GM12878 (cell line): ENCODE measurements at regions not wholly inside any gene's neighbourhood (a gene's known extent, or its start where the extent isn't known, plus 50 kb on each side); places are given as distances from the start of the nearest gene placed in this dataset.

Source experiments
- ATAC-seq: fragments of 200-7000 bp; cut with Tn5 transposase; 3 replicates; pipeline ENCODE4 v1.9.1; 2020; ENCODE audit warnings: mild to moderate bottlenecking, moderate library complexity
- BruUV-seq: library from RNA; stranded (reverse); fragments of 400-500 nt; replicated peaks from 2 replicates; lab custom pipeline; 2021; lab: Mats Ljungman, UMichigan
- CTCF ChIA-PET: fragments of 300-600 bp; sonication (Branson Sonifier 250); formaldehyde crosslinking; extraction: SDS; loops from one replicate; lab custom pipeline; 2021; ENCODE audit warnings: inconsistent platforms; lab: Yijun Ruan, JAX
- POLR2A ChIA-PET: fragments of 350-600 bp; formaldehyde crosslinking; extraction: SDS; loops from one replicate; lab custom pipeline; 2021; ENCODE audit warnings: inconsistent platforms; lab: Charles Lee
- RAD21 ChIA-PET: fragments of 300-600 bp; sonication (Branson Sonifier 250); formaldehyde crosslinking; loops from one replicate; lab custom pipeline; 2023; ENCODE audit warnings: antibody characterized with exemption; ENCODE audit not compliant: unreplicated experiment; lab: Charles Lee
- SMC1A ChIA-PET: fragments of 300-600 bp; sonication (Branson Sonifier 250); formaldehyde crosslinking; loops from one replicate; lab custom pipeline; 2023; ENCODE audit not compliant: unreplicated experiment, uncharacterized antibody; lab: Charles Lee
- DNase-seq: peaks from one replicate; pipeline ENCODE4 v3.0.0-alpha.2; 2011; ENCODE audit warnings: low read depth, low spot score
- FAIRE-seq: peaks from 3 replicates; lab custom pipeline; 2011; peaks lifted over from hg19 to GRCh38; lab: Jason Lieb, UNC
- H2AFZ ChIP-seq: 2 replicates; pipeline ENCODE4 v1.6.0; 2011; ENCODE audit warnings: low read depth, low read length, control low read depth; ENCODE audit not compliant: control insufficient read depth
- H3K27ac ChIP-seq: 2 replicates; pipeline ENCODE4 v1.5.1; 2011; ENCODE audit warnings: control low read depth; ENCODE audit not compliant: control insufficient read depth, insufficient read depth
- H3K27me3 ChIP-seq, 2 experiments: replicated peaks in 1 of 2; 2 replicates each; pipeline versions ENCODE4 v1.6.0 to v1.6.1; 2011; ENCODE audit warnings: low read length in 1 of 2; ENCODE audit not compliant: control insufficient read depth in 2 of 2, insufficient read depth in 2 of 2
- H3K36me3 ChIP-seq, 2 experiments: 2 replicates each; pipeline ENCODE4 v1.5.1; 2011; ENCODE audit warnings: low read length in 1 of 2; ENCODE audit not compliant: control insufficient read depth in 2 of 2, insufficient read depth in 2 of 2
- H3K4me1 ChIP-seq: 2 replicates; pipeline ENCODE4 v1.6.1; 2011; ENCODE audit warnings: mild to moderate bottlenecking, low read length, moderate library complexity, mixed read lengths; ENCODE audit not compliant: control insufficient read depth, insufficient read depth
- H3K4me2 ChIP-seq: 2 replicates; pipeline ENCODE4 v1.6.0; 2011; ENCODE audit warnings: control low read depth; ENCODE audit not compliant: control insufficient read depth, insufficient read depth
- H3K4me3 ChIP-seq: fragments of 200-600 bp; sonication (generic); 2 replicates; pipeline ENCODE4 v1.5.1; 2016
- H3K79me2 ChIP-seq: 2 replicates; pipeline ENCODE4 v1.6.0; 2011; ENCODE audit warnings: low read length; ENCODE audit not compliant: control insufficient read depth, insufficient read depth
- H3K9ac ChIP-seq: 2 replicates; pipeline ENCODE4 v1.8.0; 2011; ENCODE audit warnings: low read length, control low read depth, mixed read lengths; ENCODE audit not compliant: control insufficient read depth, insufficient read depth
- H3K9me3 ChIP-seq: replicated peaks from 3 replicates; pipeline ENCODE4 v1.5.1; 2011; ENCODE audit warnings: mild to moderate bottlenecking, low read length; ENCODE audit not compliant: control insufficient read depth, insufficient read depth
- H4K20me1 ChIP-seq: 2 replicates; pipeline ENCODE4 v1.6.0; 2011; ENCODE audit not compliant: control insufficient read depth, insufficient read depth
- CBX5 ChIP-seq: sonication (generic); IDR thresholded peaks from 2 replicates; pipeline ENCODE4 v1.6.1; 2016; ENCODE audit warnings: low read depth, moderate library complexity, mild to moderate bottlenecking, inconsistent platforms
- CHD4 ChIP-seq: fragments of 200-600 bp; sonication (generic); IDR thresholded peaks from 2 replicates; pipeline ENCODE4 v1.6.1; 2016; ENCODE audit warnings: mild to moderate bottlenecking
- GABPA ChIP-seq: IDR thresholded peaks from 2 replicates; pipeline ENCODE4 v1.6.1; 2014; ENCODE audit warnings: antibody characterized with exemption, low read depth, mild to moderate bottlenecking, inconsistent platforms
- IKZF1 ChIP-seq: fragments of 450-650 bp; conservative IDR thresholded peaks from 2 replicates; pipeline ENCODE4 v1.6.1; 2017; ENCODE audit warnings: antibody characterized with exemption, mild to moderate bottlenecking
- LARP7 ChIP-seq: fragments of 450-650 bp; IDR thresholded peaks from 2 replicates; pipeline ENCODE4 v1.6.1; 2017; ENCODE audit warnings: mild to moderate bottlenecking
- MLLT1 ChIP-seq: fragments of 450-650 bp; IDR thresholded peaks from 2 replicates; pipeline ENCODE4 v1.6.1; 2016; ENCODE audit warnings: mild to moderate bottlenecking
- MTA2 ChIP-seq: fragments of 450-650 bp; IDR thresholded peaks from 2 replicates; pipeline ENCODE4 v1.6.1; 2016; ENCODE audit warnings: low read depth, mild to moderate bottlenecking, moderate library complexity
- NFYA ChIP-seq: IDR thresholded peaks from 2 replicates; pipeline ENCODE4 v1.6.1; 2011; ENCODE audit warnings: low read depth, mild to moderate bottlenecking, low read length, improper control_type of control experiment, borderline replicate concordance
- PBX3 ChIP-seq: IDR thresholded peaks from 2 replicates; pipeline ENCODE4 v1.6.1; 2011; ENCODE audit warnings: mild to moderate bottlenecking, low read depth, low read length, moderate library complexity; ENCODE audit not compliant: insufficient replicate concordance
- PKNOX1 ChIP-seq: fragments of 450-650 bp; IDR thresholded peaks from 2 replicates; pipeline ENCODE4 v1.6.1; 2016; ENCODE audit warnings: mild to moderate bottlenecking
- POLR2A ChIP-seq: IDR thresholded peaks from 2 replicates; pipeline ENCODE4 v1.6.1; 2011; ENCODE audit warnings: low read depth, mild to moderate bottlenecking, low read length
- POLR2AphosphoS2 ChIP-seq: IDR thresholded peaks from 2 replicates; pipeline ENCODE4 v1.6.1; 2011; ENCODE audit warnings: low read depth, mild to moderate bottlenecking, low read length, improper control_type of control experiment, moderate library complexity
- RFX5 ChIP-seq: IDR thresholded peaks from 2 replicates; pipeline ENCODE4 v1.6.1; 2011; ENCODE audit warnings: low read depth, low read length, improper control_type of control experiment
- RUNX3 ChIP-seq: IDR thresholded peaks from 2 replicates; pipeline ENCODE4 v1.6.1; 2012; ENCODE audit warnings: low read length, inconsistent platforms
- SUZ12 ChIP-seq: fragments of 200-600 bp; sonication (generic); IDR thresholded peaks from one replicate; pipeline ENCODE4 v1.6.1; 2018; ENCODE audit warnings: antibody characterized with exemption, mild to moderate bottlenecking; ENCODE audit not compliant: unreplicated experiment
- TARDBP ChIP-seq: IDR thresholded peaks from 2 replicates; pipeline ENCODE4 v1.6.1; 2016; ENCODE audit warnings: borderline replicate concordance
- TCF7 ChIP-seq: IDR thresholded peaks from 2 replicates; pipeline ENCODE4 v1.6.1; 2014; ENCODE audit warnings: antibody characterized with exemption, borderline replicate concordance
- YY1 ChIP-seq: IDR thresholded peaks from 2 replicates; pipeline ENCODE4 v1.6.1; 2011; ENCODE audit warnings: low read depth, mild to moderate bottlenecking, low read length
- WGBS: methylation state at CpG from one replicate; pipeline ENCODE4 v1.1.6; 2016; ENCODE audit warnings: low lambda C conversion rate; ENCODE audit not compliant: insufficient replicate concordance, insufficient coverage; ENCODE audit errors: missing lambda C conversion rate; 5-methylcytosine and 5-hydroxymethylcytosine counted together
- in situ Hi-C: fragments of 300-500 bp; cut with MboI; formaldehyde crosslinking; loops from 9 replicates; pipeline ENCODE4 v1.14.3; 2018; ENCODE audit warnings: mixed read lengths
- intact Hi-C: fragments of 100-400 bp; cut with micrococcal nuclease; formaldehyde crosslinking; loops from one replicate; pipeline ENCODE4 v1.14.2; 2022; ENCODE audit not compliant: unreplicated experiment

GRCh38 chr2:104046466-104046865, 807.4 kb upstream of the POU3F3 start:
- POLR2A ChIA-PET, result no interaction called here
- no peaks in the 10 kb centered on the region for H3K9me3 ChIP-seq
- no peak overlapping the region for H3K4me2 ChIP-seq
- H4K20me1 ChIP-seq, result no peaks in the 10 kb centered on the region
- CTCF ChIA-PET, result no interaction called here
- no peak overlapping the region for H2AFZ ChIP-seq
- FAIRE-seq, result no peak
- H3K4me3 ChIP-seq, result no peak overlapping the region
- RAD21 ChIA-PET, result no interaction called here
- TF ChIP-seq SUZ12 (no peak), NFYA (no peak), MTA2 (no peak), POLR2A (no peak), CHD4 (no peak), MLLT1 (no peak), PKNOX1 (no peak), POLR2AphosphoS2 (no peak), TCF7 (no peak), YY1 (no peak), CBX5 (no peak), TARDBP (no peak), RFX5 (no peak), LARP7 (no peak), RUNX3 (no peak), PBX3 (no peak), IKZF1 (no peak), GABPA (no peak)
- TF ChIP-seq, all 136 proteins: peak for 0
- WGBS, result 19% methylated on average over 2 of the region's 2 CpGs
- Histone ChIP-seq H3K27ac (no peak overlapping the region), H3K79me2 (no peaks in the 10 kb centered on the region), H3K9ac (no peak overlapping the region), H3K27me3 (no peaks in the 10 kb centered on the region), H3K36me3 (no peaks in the 10 kb centered on the region), H3K4me1 (no peaks in the 10 kb centered on the region)
- no peak for DNase-seq
- no TSS peak for BruUV-seq
- intact Hi-C loops, result no loop called here
- in situ Hi-C loops, result loop anchor here (25.0 kb wide), 1 partner anchor 816 kb away; the partner anchor contains the start of gene POU3F3
- no peak for ATAC-seq
- SMC1A ChIA-PET, result no interaction called here
